Smooth muscle cell (in vitro differentiated cells): ENCODE measurements at regions not wholly inside any gene's neighbourhood (a gene's known extent, or its start where the extent isn't known, plus 50 kb on each side); places are given as distances from the start of the nearest gene placed in this dataset.
"Not testable (repeated sequence)": the region's sequence is repeated elsewhere in the genome, so short reads cannot be mapped to it uniquely, and the experiment has no call there.

Experiments used
- DNase-seq: peaks from one replicate; lab custom pipeline; 2025; ENCODE audit not compliant: unreplicated experiment; lab: John Stamatoyannopoulos, UW
- H2AFZ ChIP-seq: fragments of 200-600 bp; sonication (generic); 2 replicates; pipeline ENCODE4 v1.6.0; 2016; ENCODE audit warnings: antibody characterized with exemption, low read depth, mild to moderate bottlenecking
- H3F3A ChIP-seq: fragments of 200-600 bp; sonication (generic); 2 replicates; pipeline ENCODE4 v1.6.0; 2017; ENCODE audit warnings: antibody characterized with exemption, low read depth
- H3K27ac ChIP-seq: fragments of 200-600 bp; sonication (generic); 2 replicates; pipeline ENCODE4 v1.5.1; 2016; ENCODE audit warnings: low read depth, mild to moderate bottlenecking
- H3K27me3 ChIP-seq: fragments of 200-600 bp; sonication (generic); 2 replicates; pipeline ENCODE4 v1.6.1; 2016; ENCODE audit warnings: low read depth, mild to moderate bottlenecking
- H3K36me3 ChIP-seq: fragments of 200-600 bp; sonication (generic); 2 replicates; pipeline ENCODE4 v1.5.1; 2016; ENCODE audit warnings: low read depth
- H3K4me1 ChIP-seq: fragments of 200-600 bp; sonication (generic); 2 replicates; pipeline ENCODE4 v1.5.1; 2016; ENCODE audit warnings: low read depth
- H3K4me2 ChIP-seq: fragments of 200-600 bp; sonication (generic); 2 replicates; pipeline ENCODE4 v1.6.0; 2016; ENCODE audit warnings: mild to moderate bottlenecking
- H3K4me3 ChIP-seq: fragments of 200-600 bp; sonication (generic); 2 replicates; pipeline ENCODE4 v1.5.1; 2016; ENCODE audit warnings: mild to moderate bottlenecking
- H3K79me2 ChIP-seq: fragments of 200-600 bp; sonication (generic); 2 replicates; pipeline ENCODE4 v1.6.0; 2016; ENCODE audit warnings: low read depth, mild to moderate bottlenecking
- H3K9ac ChIP-seq: fragments of 200-600 bp; sonication (generic); 2 replicates; pipeline ENCODE4 v1.6.0; 2016; ENCODE audit warnings: low read depth
- H3K9me3 ChIP-seq: fragments of 200-600 bp; sonication (generic); replicated peaks from 2 replicates; pipeline ENCODE4 v1.5.1; 2016; ENCODE audit warnings: low read depth
- H4K20me1 ChIP-seq: fragments of 200-600 bp; sonication (generic); 2 replicates; pipeline ENCODE4 v1.6.0; 2016; ENCODE audit warnings: low read depth
- CTCF ChIP-seq: fragments of 200-600 bp; sonication (generic); IDR thresholded peaks from 2 replicates; pipeline ENCODE4 v1.5.1; 2017; ENCODE audit warnings: borderline replicate concordance, mild to moderate bottlenecking, antibody characterized with exemption; ENCODE audit not compliant: insufficient read depth, poor library complexity, severe bottlenecking
- WGBS: methylation state at CpG from one replicate; pipeline ENCODE4 v1.1.7; 2016; ENCODE audit warnings: low lambda C conversion rate; 5-methylcytosine and 5-hydroxymethylcytosine counted together

GRCh38 chr4:114146947-114147618 is 167.6 kb upstream of the ARSJ start:
- DNase-seq: no peak
- no peak overlapping the region for H3K4me2 ChIP-seq
- no peak overlapping the region for H3K27ac ChIP-seq
- no peaks in the 10 kb centered on the region for H3K4me1 ChIP-seq
- H4K20me1 ChIP-seq: no peaks in the 10 kb centered on the region
- TF ChIP-seq CTCF: no peak
- 84% methylated on average over 10 of the region's 10 CpGs for WGBS
- H3K27me3 ChIP-seq: no peaks in the 10 kb centered on the region
- no peaks in the 10 kb centered on the region for H3F3A ChIP-seq
- no peak overlapping the region for H3K4me3 ChIP-seq
- no peak overlapping the region for H3K9ac ChIP-seq
- no peaks in the 10 kb centered on the region for H3K9me3 ChIP-seq
- H2AFZ ChIP-seq: no peak overlapping the region
- no peaks in the 10 kb centered on the region for H3K79me2 ChIP-seq
- no peaks in the 10 kb centered on the region for H3K36me3 ChIP-seq

GRCh38 chr4:114147619-114148208 is 168.3 kb upstream of the ARSJ start:
- H3K79me2 ChIP-seq, H3K27ac ChIP-seq, H4K20me1 ChIP-seq, DNase-seq, H3K36me3 ChIP-seq, H3F3A ChIP-seq, H2AFZ ChIP-seq, H3K9ac ChIP-seq, H3K27me3 ChIP-seq, H3K9me3 ChIP-seq, H3K4me1 ChIP-seq, H3K4me2 ChIP-seq, H3K4me3 ChIP-seq: not testable (repeated sequence)
- WGBS: 92% methylated on average over 17 of the region's 17 CpGs

GRCh38 chr4:114148372-114149070 is 169.1 kb upstream of the ARSJ start:
- DNase-seq, H3K4me2 ChIP-seq, H4K20me1 ChIP-seq, H3F3A ChIP-seq, H3K9me3 ChIP-seq, H3K27me3 ChIP-seq, H3K4me3 ChIP-seq, H3K36me3 ChIP-seq, H3K27ac ChIP-seq, H3K9ac ChIP-seq, H3K4me1 ChIP-seq, H2AFZ ChIP-seq, H3K79me2 ChIP-seq: not testable (repeated sequence)
- 98% methylated on average over 22 of the region's 27 CpGs for WGBS

GRCh38 chr4:114156371-114156770 is 176.9 kb upstream of the ARSJ start:
- DNase-seq: no peak
- H3K4me1 ChIP-seq: no peaks in the 10 kb centered on the region
- H3K9me3 ChIP-seq: no peaks in the 10 kb centered on the region
- 41% methylated on average over 1 of the region's 1 CpG for WGBS
- peak overlapping the region; percentile 57 for H3K4me2 ChIP-seq
- no peaks in the 10 kb centered on the region for H3K27me3 ChIP-seq
- H3K36me3 ChIP-seq: no peaks in the 10 kb centered on the region
- no peak overlapping the region for H3K9ac ChIP-seq
- H4K20me1 ChIP-seq: no peaks in the 10 kb centered on the region
- no peaks in the 10 kb centered on the region for H3K79me2 ChIP-seq
- no peaks in the 10 kb centered on the region for H3F3A ChIP-seq
- no peak overlapping the region for H2AFZ ChIP-seq
- no peak for TF ChIP-seq CTCF
- H3K4me3 ChIP-seq: no peak overlapping the region
- peak overlapping the region; percentile 25 for H3K27ac ChIP-seq
